Osteoblast (primary cell): ENCODE measurements at regions not wholly inside any gene's neighbourhood (a gene's known extent, or its start where the extent isn't known, plus 50 kb on each side); places are given as distances from the start of the nearest gene placed in this dataset.

Experiments
- DNase-seq: peaks from one replicate; pipeline ENCODE4 v3.0.0; 2011; ENCODE audit warnings: low spot score, mixed read lengths; ENCODE audit not compliant: insufficient read length; ENCODE audit errors: missing footprints
- H2AFZ ChIP-seq: 2 replicates; pipeline ENCODE4 v1.6.0; 2011; ENCODE audit warnings: mild to moderate bottlenecking, low read length
- H3K27ac ChIP-seq: 2 replicates; pipeline ENCODE4 v1.5.1; 2011; ENCODE audit warnings: mild to moderate bottlenecking, low read depth, low read length, moderate library complexity
- H3K27me3 ChIP-seq: 2 replicates; pipeline ENCODE4 v1.6.0; 2012; ENCODE audit warnings: mild to moderate bottlenecking, control low read depth, inconsistent platforms, low read length, moderate library complexity; ENCODE audit not compliant: insufficient read depth
- H3K36me3 ChIP-seq: 2 replicates; pipeline ENCODE4 v1.5.1; 2011; ENCODE audit warnings: mild to moderate bottlenecking, low read length, control low read depth, moderate library complexity; ENCODE audit not compliant: insufficient read depth
- H3K4me1 ChIP-seq: 2 replicates; pipeline ENCODE4 v1.5.1; 2011; ENCODE audit warnings: mild to moderate bottlenecking, low read length, control low read depth, moderate library complexity; ENCODE audit not compliant: insufficient read depth
- H3K4me2 ChIP-seq: 2 replicates; pipeline ENCODE4 v1.6.0; 2011; ENCODE audit warnings: mild to moderate bottlenecking, low read length; ENCODE audit not compliant: insufficient read depth
- H3K4me3 ChIP-seq: fragments of 200-600 bp; sonication (generic); 3 replicates; pipeline ENCODE4 v1.5.1; 2012; ENCODE audit warnings: mild to moderate bottlenecking, low read length, inconsistent platforms; ENCODE audit not compliant: insufficient read depth
- H3K79me2 ChIP-seq: 2 replicates; pipeline ENCODE4 v1.6.0; 2012; ENCODE audit warnings: mild to moderate bottlenecking, low read length, control low read depth, inconsistent platforms; ENCODE audit not compliant: insufficient read depth
- H3K9me3 ChIP-seq: 2 replicates; pipeline ENCODE4 v1.5.1; 2011; ENCODE audit warnings: low read depth, low read length, control low read depth
- H4K20me1 ChIP-seq: 2 replicates; pipeline ENCODE4 v1.6.0; 2012; ENCODE audit warnings: mild to moderate bottlenecking, low read length, control low read depth; ENCODE audit not compliant: insufficient read depth
- CTCF ChIP-seq: IDR thresholded peaks from 2 replicates; pipeline ENCODE4 v1.5.1; 2011; ENCODE audit warnings: mild to moderate bottlenecking, low read depth, low read length, moderate library complexity; ENCODE audit errors: extremely low read depth

- DNase-seq, result no peak
- H3K79me2 ChIP-seq, result no peaks in the 10 kb centered on the region
- peaks cover 1% of the 10 kb centered on the region for H3K4me1 ChIP-seq
- H3K4me2 ChIP-seq, result no peak overlapping the region
- no peaks in the 10 kb centered on the region for H3K27me3 ChIP-seq
- H3K36me3 ChIP-seq, result no peaks in the 10 kb centered on the region
- peak overlapping the region; percentile 48 for H2AFZ ChIP-seq
- no peaks in the 10 kb centered on the region for H4K20me1 ChIP-seq
- H3K27ac ChIP-seq, result no peak overlapping the region
- H3K4me3 ChIP-seq, result no peak overlapping the region
- no peak for TF ChIP-seq CTCF
- H3K9me3 ChIP-seq, result no peaks in the 10 kb centered on the region
These were observed 54.0 kb upstream of the ATP2B1 start for GRCh38 chr12:89762498-89763170.

GRCh38 chr12:89760783-89761182, 52.1 kb upstream of the ATP2B1 start:
- H4K20me1 ChIP-seq, result no peaks in the 10 kb centered on the region
- H2AFZ ChIP-seq, result no peak overlapping the region
- no peak overlapping the region for H3K4me3 ChIP-seq
- no peaks in the 10 kb centered on the region for H3K79me2 ChIP-seq
- no peaks in the 10 kb centered on the region for H3K9me3 ChIP-seq
- TF ChIP-seq CTCF, result no peak
- no peak overlapping the region for H3K4me2 ChIP-seq
- DNase-seq, result no peak
- no peaks in the 10 kb centered on the region for H3K27me3 ChIP-seq
- H3K4me1 ChIP-seq, result peaks cover 15% of the 10 kb centered on the region
- no peak overlapping the region for H3K27ac ChIP-seq
- H3K36me3 ChIP-seq, result no peaks in the 10 kb centered on the region
